ENCODE measurements at regions not wholly inside any gene's neighbourhood (a gene's known extent, or its start where the extent isn't known, plus 50 kb on each side); places are given as distances from the start of the nearest gene placed in this dataset.
A peak's percentile ranks its signal among the peaks of the same experiment; 100 is the strongest.

- H3K4me1 ChIP-seq (ENCODE audit: insufficient read depth, low read length) = no peaks in the 10 kb centered on the region
- no peaks in the 10 kb centered on the region for H3K36me3 ChIP-seq (ENCODE audit: insufficient read depth, low read length)
- H2AFZ ChIP-seq (ENCODE audit: low read depth, low read length) = no peak overlapping the region
- H3K4me3 ChIP-seq (ENCODE audit: low read length) = no peak overlapping the region
- H3K9me3 ChIP-seq (ENCODE audit: low read length) = no peaks in the 10 kb centered on the region
- H3K27me3 ChIP-seq (ENCODE audit: insufficient read depth, low read length) = peaks cover 2% of the 10 kb centered on the region
Measured at GRCh38 chr2:129431881-129432280, 547.6 kb upstream of the RAB6C start.

GRCh38 chr2:129436809-129437208 is 542.7 kb upstream of the RAB6C start:
- Histone ChIP-seq H3K36me3 (ENCODE audit: insufficient read depth, low read length) (no peaks in the 10 kb centered on the region), H3K27me3 (ENCODE audit: insufficient read depth, low read length) (peaks cover under 1% of the 10 kb centered on the region), H3K9me3 (ENCODE audit: low read length) (no peaks in the 10 kb centered on the region), H3K4me3 (ENCODE audit: low read length) (no peak overlapping the region), H3K4me1 (ENCODE audit: insufficient read depth, low read length) (no peaks in the 10 kb centered on the region), H2AFZ (ENCODE audit: low read depth, low read length) (no peak overlapping the region)

- H3K27me3 ChIP-seq (ENCODE audit: insufficient read depth, low read length) = no peaks in the 10 kb centered on the region
- H3K4me3 ChIP-seq (ENCODE audit: low read length) = no peak overlapping the region
- H3K4me1 ChIP-seq (ENCODE audit: insufficient read depth, low read length) = no peaks in the 10 kb centered on the region
- no peaks in the 10 kb centered on the region for H3K36me3 ChIP-seq (ENCODE audit: insufficient read depth, low read length)
- H2AFZ ChIP-seq (ENCODE audit: low read depth, low read length) = no peak overlapping the region
- H3K9me3 ChIP-seq (ENCODE audit: low read length) = no peaks in the 10 kb centered on the region
Measured at GRCh38 chr2:129437725-129438124, 541.7 kb upstream of the RAB6C start.

GRCh38 chr2:129438501-129439057 is 540.9 kb upstream of the RAB6C start:
- Histone ChIP-seq H3K9me3 (ENCODE audit: low read length) (no peaks in the 10 kb centered on the region), H3K27me3 (ENCODE audit: insufficient read depth, low read length) (no peaks in the 10 kb centered on the region), H2AFZ (ENCODE audit: low read depth, low read length) (no peak overlapping the region), H3K4me3 (ENCODE audit: low read length) (no peak overlapping the region), H3K4me1 (ENCODE audit: insufficient read depth, low read length) (no peaks in the 10 kb centered on the region), H3K36me3 (ENCODE audit: insufficient read depth, low read length) (no peaks in the 10 kb centered on the region)

GRCh38 chr2:129439406-129440302 is 539.8 kb upstream of the RAB6C start:
- Histone ChIP-seq H3K4me1 (ENCODE audit: insufficient read depth, low read length) (no peaks in the 10 kb centered on the region), H3K9me3 (ENCODE audit: low read length) (no peaks in the 10 kb centered on the region), H2AFZ (ENCODE audit: low read depth, low read length) (no peak overlapping the region), H3K36me3 (ENCODE audit: insufficient read depth, low read length) (no peaks in the 10 kb centered on the region), H3K4me3 (ENCODE audit: low read length) (no peak overlapping the region), H3K27me3 (ENCODE audit: insufficient read depth, low read length) (no peaks in the 10 kb centered on the region)

GRCh38 chr2:129441610-129442009 is 537.9 kb upstream of the RAB6C start:
- Histone ChIP-seq H3K4me1 (ENCODE audit: insufficient read depth, low read length) (no peaks in the 10 kb centered on the region), H3K9me3 (ENCODE audit: low read length) (no peaks in the 10 kb centered on the region), H2AFZ (ENCODE audit: low read depth, low read length) (no peak overlapping the region), H3K36me3 (ENCODE audit: insufficient read depth, low read length) (no peaks in the 10 kb centered on the region), H3K4me3 (ENCODE audit: low read length) (no peak overlapping the region), H3K27me3 (ENCODE audit: insufficient read depth, low read length) (no peaks in the 10 kb centered on the region)

- Histone ChIP-seq H3K4me1 (ENCODE audit: insufficient read depth, low read length) (no peaks in the 10 kb centered on the region), H2AFZ (ENCODE audit: low read depth, low read length) (no peak overlapping the region), H3K9me3 (ENCODE audit: low read length) (no peaks in the 10 kb centered on the region), H3K27me3 (ENCODE audit: insufficient read depth, low read length) (no peaks in the 10 kb centered on the region), H3K4me3 (ENCODE audit: low read length) (peak overlapping the region; percentile 34), H3K36me3 (ENCODE audit: insufficient read depth, low read length) (no peaks in the 10 kb centered on the region)
Measured at GRCh38 chr2:129443235-129443864, 536.1 kb upstream of the RAB6C start.

- Histone ChIP-seq H3K9me3 (ENCODE audit: low read length) (no peaks in the 10 kb centered on the region), H3K36me3 (ENCODE audit: insufficient read depth, low read length) (no peaks in the 10 kb centered on the region), H3K4me3 (ENCODE audit: low read length) (no peak overlapping the region), H2AFZ (ENCODE audit: low read depth, low read length) (no peak overlapping the region), H3K4me1 (ENCODE audit: insufficient read depth, low read length) (no peaks in the 10 kb centered on the region), H3K27me3 (ENCODE audit: insufficient read depth, low read length) (no peaks in the 10 kb centered on the region)
Measured at GRCh38 chr2:129443865-129444739, 535.4 kb upstream of the RAB6C start.

- Histone ChIP-seq H2AFZ (ENCODE audit: low read depth, low read length) (no peak overlapping the region), H3K36me3 (ENCODE audit: insufficient read depth, low read length) (no peaks in the 10 kb centered on the region), H3K27me3 (ENCODE audit: insufficient read depth, low read length) (no peaks in the 10 kb centered on the region), H3K4me3 (ENCODE audit: low read length) (no peak overlapping the region), H3K9me3 (ENCODE audit: low read length) (no peaks in the 10 kb centered on the region), H3K4me1 (ENCODE audit: insufficient read depth, low read length) (no peaks in the 10 kb centered on the region)
Measured at GRCh38 chr2:129444751-129445150, 534.7 kb upstream of the RAB6C start.

GRCh38 chr2:129456691-129457090 is 522.8 kb upstream of the RAB6C start:
- H3K36me3 ChIP-seq (ENCODE audit: insufficient read depth, low read length) = no peaks in the 10 kb centered on the region
- H2AFZ ChIP-seq (ENCODE audit: low read depth, low read length) = no peak overlapping the region
- no peak overlapping the region for H3K4me3 ChIP-seq (ENCODE audit: low read length)
- no peaks in the 10 kb centered on the region for H3K27me3 ChIP-seq (ENCODE audit: insufficient read depth, low read length)
- no peaks in the 10 kb centered on the region for H3K4me1 ChIP-seq (ENCODE audit: insufficient read depth, low read length)
- H3K9me3 ChIP-seq (ENCODE audit: low read length) = no peaks in the 10 kb centered on the region

GRCh38 chr2:129457277-129457818 is 522.1 kb upstream of the RAB6C start:
- no peak overlapping the region for H3K4me3 ChIP-seq (ENCODE audit: low read length)
- no peaks in the 10 kb centered on the region for H3K27me3 ChIP-seq (ENCODE audit: insufficient read depth, low read length)
- H3K36me3 ChIP-seq (ENCODE audit: insufficient read depth, low read length) = no peaks in the 10 kb centered on the region
- no peaks in the 10 kb centered on the region for H3K9me3 ChIP-seq (ENCODE audit: low read length)
- H3K4me1 ChIP-seq (ENCODE audit: insufficient read depth, low read length) = no peaks in the 10 kb centered on the region
- H2AFZ ChIP-seq (ENCODE audit: low read depth, low read length) = no peak overlapping the region

- H2AFZ ChIP-seq (ENCODE audit: low read depth, low read length) = no peak overlapping the region
- H3K9me3 ChIP-seq (ENCODE audit: low read length) = no peaks in the 10 kb centered on the region
- no peak overlapping the region for H3K4me3 ChIP-seq (ENCODE audit: low read length)
- no peaks in the 10 kb centered on the region for H3K4me1 ChIP-seq (ENCODE audit: insufficient read depth, low read length)
- H3K36me3 ChIP-seq (ENCODE audit: insufficient read depth, low read length) = no peaks in the 10 kb centered on the region
- H3K27me3 ChIP-seq (ENCODE audit: insufficient read depth, low read length) = no peaks in the 10 kb centered on the region
Measured at GRCh38 chr2:129458006-129458405, 521.5 kb upstream of the RAB6C start.
